MV-4-11 (cell line): ENCODE measurements at regions not wholly inside any gene's neighbourhood (a gene's known extent, or its start where the extent isn't known, plus 50 kb on each side); places are given as distances from the start of the nearest gene placed in this dataset.
"Not testable (repeated sequence)": the region's sequence is repeated elsewhere in the genome, so short reads cannot be mapped to it uniquely, and the experiment has no call there.

Experiments used
- DNase-seq: peaks from one replicate; lab custom pipeline; 2025; lab: John Stamatoyannopoulos, UW

GRCh38 chrX:54615109-54615508, 85.1 kb downstream of the GNL3L start:
- no peak for DNase-seq

- DNase-seq, result no peak
Measured at GRCh38 chrX:54633641-54634040, 103.6 kb downstream of the GNL3L start.

GRCh38 chrX:54639018-54639345, 109.0 kb downstream of the GNL3L start:
- DNase-seq, result no peak

GRCh38 chrX:54639346-54640102, 109.5 kb downstream of the GNL3L start:
- DNase-seq, result peak; percentile 93

- no peak for DNase-seq
Measured at GRCh38 chrX:54640103-54640690, 110.2 kb downstream of the GNL3L start.

GRCh38 chrX:54640736-54641135, 110.7 kb downstream of the GNL3L start:
- DNase-seq, result peak; percentile 60

- DNase-seq, result no peak
Measured at GRCh38 chrX:54641530-54641929, 111.5 kb downstream of the GNL3L start.

GRCh38 chrX:54647607-54648006, 117.6 kb downstream of the GNL3L start:
- DNase-seq, result not testable (repeated sequence)

- no peak for DNase-seq
Measured at GRCh38 chrX:54659547-54659946, 129.5 kb downstream of the GNL3L start.

GRCh38 chrX:54675762-54676161, 122.3 kb downstream of the ITIH6 start:
- no peak for DNase-seq

- no peak for DNase-seq
Measured at GRCh38 chrX:54695231-54695630, 102.8 kb downstream of the ITIH6 start.

GRCh38 chrX:54695816-54696487, 102.1 kb downstream of the ITIH6 start:
- peak; percentile 16 for DNase-seq
